D341Med (cell line): ENCODE measurements at regions not wholly inside any gene's neighbourhood (a gene's known extent, or its start where the extent isn't known, plus 50 kb on each side); places are given as distances from the start of the nearest gene placed in this dataset.

Source experiments
- DNase-seq: peaks from one replicate; pipeline ENCODE4 v3.0.0; 2012; ENCODE audit warnings: low spot score

DNA sequence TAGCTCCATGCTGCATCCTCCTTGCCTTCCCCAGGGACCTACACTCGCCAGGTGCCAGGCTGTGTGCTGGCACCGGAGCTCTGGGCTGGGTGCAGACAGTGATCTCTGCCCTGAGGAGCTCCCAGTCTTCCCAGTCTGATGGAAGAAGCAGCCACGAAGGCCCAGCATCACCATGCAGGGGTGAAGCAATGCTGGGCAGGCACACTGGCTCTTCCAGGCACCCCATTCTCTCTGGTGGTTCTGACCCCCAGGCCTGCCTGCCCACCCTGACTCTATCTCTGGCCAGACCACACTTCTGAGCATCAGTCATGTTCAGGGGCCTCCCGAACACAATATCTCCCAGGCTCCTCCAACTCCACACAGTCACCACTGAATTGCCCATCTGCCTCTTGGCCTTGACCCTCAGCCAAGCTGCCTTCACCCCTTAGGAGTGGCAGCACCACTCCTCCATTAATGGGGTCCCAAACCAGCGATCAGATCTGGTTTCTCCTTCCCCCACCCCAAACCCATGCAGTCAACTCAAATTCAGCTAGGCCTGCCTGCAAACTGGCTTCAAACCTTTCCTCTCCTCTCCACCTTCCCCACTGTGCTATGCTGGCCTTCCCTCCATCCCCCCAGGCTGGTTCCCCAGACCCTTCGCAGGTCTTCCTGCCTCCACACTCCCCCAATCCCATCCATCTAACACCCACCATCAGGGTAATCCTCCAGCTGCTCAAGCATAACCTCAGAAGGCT lies 102.7 kb upstream of the MVB12B start:
- DNase-seq = no peak

DNA sequence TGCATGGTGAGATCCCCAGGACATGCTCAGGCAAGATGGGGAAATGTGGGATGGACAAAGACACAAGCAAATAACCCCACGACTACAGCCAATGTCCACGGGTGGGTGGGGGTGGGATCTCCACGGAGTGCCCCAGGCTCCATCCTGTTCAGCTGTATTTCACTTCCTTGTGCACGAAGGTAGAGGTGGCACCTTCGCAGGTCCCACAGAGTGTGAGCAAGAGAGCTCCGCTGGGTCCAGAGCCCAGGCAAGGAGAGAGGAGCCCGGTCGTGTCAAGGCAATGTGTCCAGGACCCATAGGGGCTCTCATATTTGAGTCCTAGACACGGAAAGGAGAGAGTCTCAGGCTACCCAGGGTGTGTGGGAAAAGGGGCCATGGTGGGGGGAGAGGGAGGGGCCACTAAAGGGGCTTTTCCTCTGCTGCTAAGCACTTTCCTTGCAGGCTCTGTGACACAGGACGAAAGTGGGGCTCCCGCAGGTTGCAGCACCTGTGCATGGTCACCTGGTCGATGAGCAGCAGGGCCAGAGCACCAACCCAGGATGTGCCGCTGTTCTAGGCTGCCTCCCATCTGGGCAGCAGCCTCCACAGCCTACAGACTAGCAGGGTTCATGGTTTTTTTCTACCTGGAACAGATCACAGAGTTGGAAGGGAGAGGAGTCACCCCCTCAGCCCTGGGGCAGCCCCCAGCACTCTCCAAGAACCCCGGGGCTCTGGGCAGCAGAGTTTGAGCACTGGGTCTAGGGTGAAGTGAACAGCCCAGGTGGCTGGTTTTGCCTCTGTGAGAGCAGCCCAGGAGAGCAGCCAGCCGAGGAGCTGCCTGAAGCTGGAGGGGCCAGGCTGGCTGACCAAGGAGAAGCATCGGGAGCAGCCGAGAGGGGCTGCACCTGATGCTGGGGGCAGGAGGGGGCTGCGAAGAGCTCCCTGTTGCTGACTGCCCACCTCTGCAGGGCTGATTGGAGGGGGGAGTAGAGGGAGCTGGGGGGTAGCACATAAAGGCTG lies 100.7 kb upstream of the MVB12B start:
- DNase-seq = no peak

DNA sequence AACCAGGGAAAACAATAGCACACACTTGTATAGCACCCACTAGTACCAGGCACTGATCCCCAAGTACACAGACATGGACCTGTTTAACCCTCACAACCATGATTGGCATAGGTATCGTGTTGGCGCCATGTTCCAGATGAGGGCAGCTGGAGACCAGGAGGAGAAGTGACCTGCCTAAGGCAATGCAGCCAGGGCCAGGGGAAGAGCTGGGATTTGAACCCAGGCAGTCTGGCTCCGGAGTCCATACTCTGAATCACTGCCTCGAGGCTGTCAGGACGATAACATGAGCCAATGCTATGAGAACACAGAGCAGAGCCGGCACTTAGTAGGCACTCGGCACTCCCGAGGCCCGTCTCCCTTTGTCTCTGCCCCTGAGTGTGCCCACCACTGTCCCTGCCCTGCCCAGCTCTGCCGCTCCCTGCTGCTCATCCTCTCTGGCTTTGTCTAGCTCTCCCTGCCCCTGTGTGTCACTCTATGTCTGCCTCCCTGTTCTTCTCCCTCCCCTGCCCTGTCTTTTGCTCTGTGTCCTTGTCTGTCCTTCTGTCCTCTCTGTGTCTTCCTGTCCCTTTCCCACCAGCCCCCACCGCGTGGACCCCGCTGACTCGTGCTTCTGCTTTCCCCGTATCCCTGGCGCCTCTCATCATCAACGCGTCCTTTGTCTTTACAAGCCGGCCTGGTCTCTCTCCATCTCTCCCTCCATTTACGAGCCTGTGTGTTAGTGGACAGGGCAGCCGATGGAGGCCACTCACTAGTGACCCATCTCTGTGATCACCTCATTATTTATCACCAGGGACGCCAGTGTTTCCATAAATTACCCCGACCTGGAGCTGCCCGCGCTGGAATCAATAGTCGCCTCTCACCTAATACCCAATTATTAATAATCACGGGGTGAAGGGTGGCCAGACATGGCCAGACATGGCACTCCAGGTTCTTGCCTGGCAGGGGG lies 99.4 kb upstream of the MVB12B start:
- no peak for DNase-seq

DNA sequence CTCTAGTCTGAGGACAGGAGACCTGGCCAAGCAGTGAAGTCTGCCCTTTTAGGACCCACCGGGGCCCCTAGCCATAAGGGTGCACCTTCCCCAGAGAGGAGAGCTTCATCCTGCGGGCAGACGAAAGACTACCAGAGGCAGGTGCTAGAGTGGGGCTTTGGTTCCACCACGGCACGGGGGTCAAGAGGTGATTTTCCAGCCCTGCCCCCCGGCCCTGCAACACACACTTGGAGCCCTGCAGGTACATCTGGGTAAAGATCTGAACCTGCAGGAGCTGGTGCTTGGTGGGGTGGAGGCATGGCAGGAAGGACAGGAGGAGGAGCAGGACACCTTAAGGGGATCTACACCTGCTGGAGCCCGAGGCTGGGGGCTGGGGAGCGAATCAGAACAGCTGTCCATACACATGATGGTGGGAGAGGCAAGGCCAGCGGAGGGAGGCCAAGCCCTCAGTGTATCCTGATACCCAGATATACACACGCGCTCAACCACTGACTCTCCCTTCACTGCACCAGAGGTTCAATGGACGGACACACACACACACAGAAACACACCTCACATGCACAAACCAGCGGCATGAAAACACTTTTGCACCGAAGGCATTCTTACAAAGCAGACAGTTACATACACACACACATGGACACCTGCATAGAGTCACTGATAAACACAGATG lies 98.4 kb upstream of the MVB12B start:
- DNase-seq = no peak

DNA sequence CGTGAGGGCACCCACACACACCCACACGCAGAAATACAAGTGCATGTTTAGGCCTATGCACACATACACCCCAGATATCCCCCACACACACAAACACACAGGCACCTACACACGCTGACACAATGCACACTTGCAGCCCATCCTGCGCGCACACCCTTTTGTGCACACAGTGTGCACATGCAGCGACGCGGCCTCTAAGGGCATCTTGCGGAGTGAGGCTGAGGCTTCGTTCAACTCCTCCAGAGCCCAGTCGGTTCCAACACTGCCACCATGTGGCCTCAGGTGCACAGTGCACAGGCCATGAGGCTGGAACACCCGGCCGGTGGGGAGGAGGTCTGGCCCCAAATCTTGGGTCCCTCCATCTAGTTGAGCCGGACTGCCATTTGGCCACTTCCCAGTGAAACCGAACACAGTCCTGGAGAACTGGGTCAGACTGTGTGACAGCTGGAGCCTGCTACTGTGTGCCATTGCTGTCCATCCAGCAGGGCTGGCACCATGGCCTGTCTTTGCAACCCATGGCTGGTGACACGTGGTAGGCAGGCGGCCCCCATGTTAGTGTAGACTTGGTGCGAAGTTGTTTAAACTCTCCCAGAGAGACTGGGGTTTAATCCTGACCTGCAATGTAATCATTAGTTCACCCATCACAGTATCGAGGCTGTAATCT lies 97.7 kb upstream of the MVB12B start:
- DNase-seq = peak; percentile 93

DNA sequence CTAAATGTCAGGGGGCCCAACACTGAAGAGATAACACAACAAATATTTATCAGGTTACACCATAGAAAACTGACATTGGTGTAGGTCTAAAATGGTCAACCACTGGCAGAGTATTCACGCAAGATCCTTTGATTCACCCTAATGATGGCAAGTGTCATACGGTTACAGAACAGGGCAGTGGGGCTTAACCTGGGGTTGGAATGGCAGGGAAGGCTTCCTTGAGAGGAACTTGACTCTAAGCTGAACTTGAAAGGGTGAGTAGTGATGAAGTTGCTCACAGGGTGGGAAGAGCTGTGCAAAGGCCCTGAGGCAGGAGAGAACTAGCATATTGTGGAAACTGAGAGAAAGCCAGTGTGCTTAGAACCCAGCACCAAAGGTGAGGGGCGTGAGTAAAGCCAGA lies 97.1 kb upstream of the MVB12B start:
- DNase-seq = no peak

DNA sequence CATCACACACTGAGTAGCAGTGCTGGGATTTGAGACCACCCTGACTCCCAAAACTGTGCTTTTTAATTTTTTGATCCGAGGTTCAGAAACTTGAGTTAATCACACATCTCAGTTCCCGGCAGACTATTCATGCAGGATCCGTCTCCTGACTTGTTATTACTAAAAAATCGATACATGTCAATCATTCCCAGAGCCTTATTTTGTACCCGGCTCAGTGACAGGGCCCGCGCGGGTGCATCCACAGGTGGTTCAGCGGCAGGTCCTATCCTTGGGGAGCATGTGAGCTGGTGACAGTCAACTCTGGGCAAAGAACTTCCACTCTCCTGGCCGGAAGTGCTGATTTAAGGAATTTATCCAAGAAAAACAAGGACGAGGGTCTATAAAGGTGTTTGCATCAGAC lies 95.9 kb upstream of the MVB12B start:
- no peak for DNase-seq

DNA sequence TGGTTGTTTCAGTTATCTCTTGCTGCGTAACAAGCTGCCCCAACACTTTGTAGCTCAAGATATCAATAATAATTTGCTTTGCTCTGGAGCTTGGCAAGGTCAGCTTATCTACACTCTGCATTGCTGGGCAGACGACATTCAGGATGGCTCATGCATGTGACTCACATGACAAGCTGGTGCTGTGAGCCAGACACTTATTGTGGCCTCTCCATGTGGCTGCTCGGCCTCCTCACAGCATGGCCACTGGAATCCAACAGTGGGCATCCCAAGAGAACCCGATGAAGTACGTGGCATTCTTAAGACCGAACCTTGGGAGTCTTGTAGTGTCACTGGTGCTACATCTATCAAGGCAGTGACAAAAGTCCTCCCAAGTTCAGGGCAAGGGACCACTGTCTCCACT lies 94.2 kb upstream of the MVB12B start:
- DNase-seq = no peak

DNA sequence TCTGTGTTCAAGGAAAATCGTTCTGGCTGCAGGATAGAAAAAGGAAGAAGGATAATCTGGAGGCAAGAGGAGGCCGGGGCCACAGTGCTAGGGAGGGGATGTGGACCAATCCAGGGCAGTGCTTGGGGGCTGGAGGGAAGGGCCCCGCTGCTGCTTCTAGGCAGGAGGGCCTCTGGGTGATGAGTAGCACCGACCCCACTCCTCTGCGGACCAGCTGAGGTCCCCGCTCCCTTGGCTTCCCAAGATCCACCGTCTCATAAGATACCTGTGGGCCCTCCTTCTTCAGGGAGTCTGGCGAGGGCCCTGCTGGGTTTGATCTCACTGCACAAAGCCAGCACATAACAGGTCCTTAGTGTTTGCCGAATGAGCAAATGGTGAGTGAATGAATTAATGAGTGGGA lies 93.5 kb upstream of the MVB12B start:
- no peak for DNase-seq

DNA sequence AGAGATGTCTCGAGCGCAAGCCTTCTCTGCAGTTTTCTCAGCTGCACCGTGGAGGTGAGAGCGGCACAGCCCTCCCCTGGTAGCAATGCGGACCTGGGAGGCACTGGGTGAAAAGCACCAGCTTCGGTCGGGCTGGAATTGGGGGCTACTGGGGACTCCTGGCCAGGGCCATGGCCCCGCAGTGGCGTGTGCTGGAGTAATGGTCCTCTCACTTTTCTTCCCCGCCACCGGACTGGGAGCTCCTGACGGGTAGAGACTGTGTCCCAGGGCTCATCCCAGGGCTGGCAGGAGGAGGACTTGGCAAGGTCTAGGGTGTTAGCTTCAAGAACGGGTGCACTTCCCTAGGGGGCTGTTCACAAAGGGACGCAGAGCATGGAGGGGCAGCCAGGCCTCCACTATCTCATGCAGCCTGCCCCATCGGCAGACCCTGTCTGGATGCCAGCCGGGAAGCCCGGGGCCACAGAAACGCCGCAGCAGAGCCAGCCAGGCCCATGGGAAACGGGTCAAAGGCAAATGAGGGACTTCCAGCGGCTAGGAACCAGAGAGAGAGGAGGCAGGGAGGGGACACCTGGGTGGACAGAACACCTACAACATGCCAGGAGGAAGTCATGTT lies 92.6 kb upstream of the MVB12B start:
- DNase-seq = no peak

DNA sequence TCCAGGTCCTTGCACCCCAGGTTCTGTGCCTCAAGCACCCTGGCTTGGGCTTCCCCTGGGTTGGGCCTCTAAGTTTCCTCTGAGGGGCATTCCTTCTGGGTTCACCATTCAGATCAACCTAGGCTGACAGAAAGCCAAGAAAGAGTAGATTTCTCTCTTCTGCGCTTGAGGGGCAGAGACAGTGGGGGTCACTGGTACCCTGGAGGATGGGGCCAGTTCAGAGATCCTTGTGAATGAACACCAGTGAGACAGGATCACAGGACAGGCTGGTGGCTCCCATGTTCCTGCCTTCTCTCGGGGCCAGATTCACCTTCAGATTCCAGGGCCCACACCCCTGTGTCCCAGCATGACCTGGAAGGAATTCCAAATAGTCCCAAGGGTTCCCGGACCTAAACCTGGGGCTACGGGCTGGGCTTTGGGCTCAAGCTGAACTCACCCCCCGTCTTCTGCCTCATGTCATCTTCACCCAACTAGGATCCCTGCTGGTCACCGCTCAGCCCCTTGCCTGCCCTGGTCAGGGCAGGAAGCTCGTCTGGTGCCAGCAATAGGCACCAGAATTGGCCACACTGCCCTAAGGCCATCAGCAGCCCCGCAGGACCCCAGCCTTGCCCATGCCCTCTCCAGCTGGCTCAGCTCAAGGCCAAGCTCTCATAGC lies 91.8 kb upstream of the MVB12B start:
- DNase-seq = no peak

DNA sequence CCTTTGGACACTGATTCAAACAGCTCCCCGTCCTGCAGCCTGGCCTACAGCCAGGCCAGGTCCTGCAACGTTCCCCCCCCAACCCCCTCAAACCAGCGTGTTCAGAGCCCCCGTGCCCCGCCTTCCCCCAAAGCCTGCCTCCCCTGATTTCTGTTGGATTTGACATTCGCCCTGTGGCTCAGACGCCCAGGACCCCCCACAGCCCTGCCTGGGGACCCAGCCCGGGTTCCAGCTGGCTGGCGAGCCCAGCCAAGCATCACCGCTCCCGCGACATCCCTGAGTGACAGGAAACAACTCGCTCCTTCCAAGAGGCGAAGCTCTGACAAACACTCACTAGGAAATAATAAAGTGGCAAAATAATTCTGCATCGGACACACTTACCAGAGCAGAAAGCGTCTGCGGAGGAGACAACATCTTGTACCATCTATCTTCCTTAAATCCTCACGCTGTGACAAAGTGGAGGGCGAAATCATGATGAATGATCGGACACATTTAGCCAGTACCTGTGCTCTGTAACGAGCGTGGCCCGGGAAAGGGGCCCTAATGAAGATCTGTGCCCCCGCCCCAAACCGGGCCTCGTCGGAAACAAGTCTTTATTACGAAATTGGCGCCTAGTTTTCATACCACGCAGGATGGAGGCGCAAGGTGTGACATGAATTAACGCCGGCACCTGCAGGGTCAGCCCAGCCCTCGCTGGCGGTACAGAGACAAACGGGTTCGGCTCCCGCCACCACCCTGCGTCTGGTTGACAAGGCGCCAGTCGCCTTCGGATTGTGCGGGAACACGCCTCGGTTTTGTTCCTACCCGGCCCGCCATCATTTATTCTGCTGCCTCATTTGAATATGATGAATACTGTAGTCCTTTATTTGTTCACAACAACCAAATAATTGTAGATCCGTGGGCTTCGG lies 91.0 kb upstream of the MVB12B start:
- no peak for DNase-seq

DNA sequence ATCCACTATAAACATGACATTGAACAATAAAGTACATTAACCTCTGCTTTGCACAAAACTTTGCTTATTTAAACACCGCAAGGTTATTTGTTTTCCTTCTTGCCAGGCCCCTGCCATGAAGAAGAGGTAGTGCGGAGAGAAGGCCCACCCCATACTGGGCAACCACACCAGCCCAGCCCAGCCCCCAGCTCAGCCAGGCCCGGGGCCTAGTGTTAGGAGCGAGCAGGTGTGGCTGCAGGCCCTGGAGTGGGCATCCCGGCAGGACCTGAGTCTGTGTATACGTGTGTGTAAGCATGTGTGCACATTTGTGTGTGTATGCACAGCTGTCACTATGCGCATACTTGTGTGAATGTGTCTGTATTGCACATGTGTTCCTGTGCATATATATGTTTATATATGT lies 90.4 kb upstream of the MVB12B start:
- no peak for DNase-seq

DNA sequence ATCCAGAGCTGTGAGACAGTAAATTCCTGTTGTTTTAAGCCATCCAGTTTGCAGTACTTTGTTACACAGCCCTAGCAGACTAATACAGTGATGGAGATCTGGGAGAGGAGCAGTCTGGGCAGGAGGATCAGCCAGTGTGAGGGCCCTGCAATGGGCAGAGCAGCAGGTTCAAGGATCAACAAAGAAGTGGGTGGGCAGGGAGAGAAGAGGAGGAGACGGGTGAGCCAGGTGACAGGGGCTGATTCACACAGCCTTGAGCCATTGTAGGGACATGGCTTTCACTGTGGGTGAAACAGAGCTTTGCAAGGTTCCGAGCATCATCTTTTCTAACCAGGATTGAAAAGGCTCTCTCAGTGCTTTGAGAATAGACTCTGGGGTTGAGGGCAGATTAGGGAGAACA lies 88.2 kb upstream of the MVB12B start:
- no peak for DNase-seq

DNA sequence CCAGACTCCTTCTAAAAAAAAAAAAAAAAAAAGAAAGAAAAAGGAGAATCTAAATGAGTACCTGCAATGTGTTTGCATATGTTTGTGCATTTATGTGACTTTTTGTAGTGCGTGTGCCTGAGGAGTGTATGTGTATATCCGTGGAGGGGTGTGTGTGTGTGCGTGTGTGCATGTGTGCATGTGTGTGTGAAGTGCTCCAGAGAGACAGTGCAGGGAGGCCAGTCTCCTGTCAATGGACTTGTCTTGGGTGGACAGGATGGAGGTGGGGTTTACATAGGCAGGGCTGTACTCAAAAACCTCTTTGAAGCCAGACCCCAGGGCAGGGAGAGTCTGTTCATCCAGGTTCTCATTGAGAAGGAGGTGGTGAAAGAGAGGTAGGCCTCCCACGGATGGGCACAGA lies 87.1 kb upstream of the MVB12B start:
- no peak for DNase-seq

DNA sequence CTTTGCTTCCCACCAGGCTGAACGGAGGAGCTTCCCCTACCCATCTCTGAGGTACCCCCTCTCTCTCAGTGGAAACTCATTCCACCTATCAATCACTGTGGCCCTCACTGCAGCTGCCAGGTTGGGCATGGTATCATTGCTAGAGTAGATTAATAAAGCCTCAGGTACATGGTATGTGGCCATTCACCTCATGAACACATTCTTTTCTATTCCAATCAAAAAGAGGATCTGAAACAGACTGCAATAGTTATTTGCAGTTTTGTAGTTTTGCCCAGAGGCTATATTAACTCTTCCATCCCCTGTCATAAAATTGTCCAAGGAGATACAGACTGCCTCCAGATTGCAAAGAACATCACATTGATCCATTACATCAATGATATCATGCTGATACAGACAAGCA lies 85.8 kb upstream of the MVB12B start:
- peak; percentile 17 for DNase-seq

DNA sequence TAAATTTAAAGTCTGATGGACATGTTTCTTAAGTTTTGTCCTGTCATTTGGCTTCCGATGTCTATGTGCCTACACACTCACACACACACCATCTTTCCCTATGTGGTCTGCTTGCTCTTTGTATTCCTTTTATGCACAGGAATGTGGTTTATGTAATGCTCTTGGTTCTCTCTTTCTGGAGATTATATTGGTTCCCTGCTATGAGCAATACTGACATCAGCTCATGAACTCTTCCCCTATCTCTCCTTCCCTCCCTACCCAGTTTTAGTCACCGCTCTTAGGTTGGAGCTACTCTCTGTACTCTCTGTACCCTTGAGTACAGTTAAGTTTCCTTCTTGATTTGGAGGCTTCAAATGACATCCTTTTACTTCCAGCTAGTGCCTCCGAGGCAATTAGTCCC lies 77.9 kb upstream of the MVB12B start:
- no peak for DNase-seq

DNA sequence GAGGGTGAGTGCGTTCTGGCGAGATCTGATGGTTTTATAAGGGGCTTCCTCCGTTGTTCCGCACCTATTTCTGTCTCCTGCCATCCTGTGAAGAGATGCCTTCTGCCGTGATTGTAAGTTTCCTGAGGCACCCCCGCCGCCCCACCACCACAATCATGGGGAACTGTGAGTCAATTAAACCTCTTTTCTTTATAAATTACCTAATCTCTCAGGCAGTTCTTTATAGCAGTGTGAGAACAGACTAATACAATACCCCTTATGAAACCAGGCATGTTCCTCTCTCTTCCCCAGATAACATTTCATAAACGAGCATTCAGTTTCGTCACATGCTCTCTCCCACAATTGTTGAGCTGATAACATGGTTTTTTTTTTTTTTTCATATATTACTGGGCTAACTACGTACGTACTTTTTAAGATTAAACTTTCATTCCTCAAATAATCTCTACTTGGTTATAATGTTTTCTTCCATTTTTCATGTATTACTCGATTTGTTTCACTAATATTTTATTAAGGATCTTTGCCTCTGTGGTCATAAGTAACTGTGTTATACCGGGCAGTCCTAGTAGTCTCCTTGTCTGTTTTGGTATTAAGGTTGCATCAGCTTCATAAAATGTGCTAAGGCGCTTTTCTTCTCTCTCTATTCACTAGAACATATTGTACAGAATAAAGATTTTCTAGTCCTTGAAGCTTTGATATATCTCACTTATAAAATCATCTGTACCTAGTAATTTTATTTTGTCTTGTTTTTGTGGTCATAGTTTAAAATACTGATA lies 64.9 kb upstream of the MVB12B start:
- no peak for DNase-seq
